ENCODE measurements at regions not wholly inside any gene's neighbourhood (a gene's known extent, or its start where the extent isn't known, plus 50 kb on each side); places are given as distances from the start of the nearest gene placed in this dataset.
"Not testable (repeated sequence)": the region's sequence is repeated elsewhere in the genome, so short reads cannot be mapped to it uniquely, and the experiment has no call there.

DNA sequence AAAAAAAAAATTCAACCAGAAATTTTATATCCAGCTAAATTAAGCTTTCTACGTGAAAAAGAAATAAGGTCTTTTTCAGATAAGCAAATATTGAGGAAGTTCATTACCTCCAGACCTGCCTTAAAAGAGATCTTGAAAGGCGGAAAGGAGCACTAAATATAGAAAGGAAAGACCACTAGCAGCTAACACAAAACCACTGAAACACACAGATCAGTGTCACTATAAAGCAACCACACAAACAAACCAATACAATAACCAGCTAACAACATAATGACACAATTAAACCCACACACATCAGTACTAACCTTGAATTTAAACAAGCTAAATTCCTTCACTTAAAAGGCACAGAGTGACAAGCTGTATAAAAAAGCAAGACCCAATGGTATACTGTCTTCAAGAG is 958.3 kb downstream of the TSN start:
- Histone ChIP-seq H3K9me2 (replicated peaks; ENCODE audit: insufficient read depth, low read length) (no peaks in the 10 kb centered on the region), H3K27ac (ENCODE audit: low read length) (no peak overlapping the region), H2AFZ (ENCODE audit: low read length) (no peak overlapping the region), H4K20me1 (ENCODE audit: insufficient read depth, low read depth, low read length) (no peaks in the 10 kb centered on the region), H3K9ac (ENCODE audit: low read length) (no peak overlapping the region), H3K36me3 (ENCODE audit: insufficient read depth, low read length) (no peaks in the 10 kb centered on the region), H3K4me1 (ENCODE audit: low read length) (no peaks in the 10 kb centered on the region), H3K27me3 (ENCODE audit: low read length) (no peaks in the 10 kb centered on the region; the same call in 1 of the 2 replicates), H3K9me3 (ENCODE audit: low read length) (no peaks in the 10 kb centered on the region), H3K4me2 (ENCODE audit: low read depth, low read length, poor library complexity, severe bottlenecking) (no peak overlapping the region), H3K79me2 (ENCODE audit: low read length) (no peaks in the 10 kb centered on the region), H3K4me3 (ENCODE audit: low read length) (no peak overlapping the region)
- DNase-seq: no peak

DNA sequence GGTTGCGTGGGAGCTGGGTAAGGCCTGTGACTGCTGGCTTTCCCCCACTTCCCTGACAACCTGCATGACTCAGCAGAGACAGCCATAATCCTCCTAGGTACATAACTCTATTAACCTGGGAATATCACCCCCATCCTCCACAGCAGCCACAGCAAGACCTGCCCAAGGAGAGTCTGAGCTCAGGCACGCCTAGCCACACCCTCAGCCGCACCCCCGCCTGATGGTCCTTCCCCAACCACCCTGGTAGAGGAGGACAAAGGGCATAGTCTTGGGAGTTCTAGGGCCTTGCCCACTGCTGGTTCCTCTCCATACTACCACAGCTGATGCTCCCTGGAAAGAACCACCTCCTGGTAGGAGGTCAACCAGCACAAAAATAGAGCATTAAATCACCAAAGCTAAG is 965.4 kb downstream of the TSN start:
- H3K4me2 ChIP-seq (ENCODE audit: low read depth, low read length, poor library complexity, severe bottlenecking); H2AFZ ChIP-seq (ENCODE audit: low read length): not testable (repeated sequence)

DNA sequence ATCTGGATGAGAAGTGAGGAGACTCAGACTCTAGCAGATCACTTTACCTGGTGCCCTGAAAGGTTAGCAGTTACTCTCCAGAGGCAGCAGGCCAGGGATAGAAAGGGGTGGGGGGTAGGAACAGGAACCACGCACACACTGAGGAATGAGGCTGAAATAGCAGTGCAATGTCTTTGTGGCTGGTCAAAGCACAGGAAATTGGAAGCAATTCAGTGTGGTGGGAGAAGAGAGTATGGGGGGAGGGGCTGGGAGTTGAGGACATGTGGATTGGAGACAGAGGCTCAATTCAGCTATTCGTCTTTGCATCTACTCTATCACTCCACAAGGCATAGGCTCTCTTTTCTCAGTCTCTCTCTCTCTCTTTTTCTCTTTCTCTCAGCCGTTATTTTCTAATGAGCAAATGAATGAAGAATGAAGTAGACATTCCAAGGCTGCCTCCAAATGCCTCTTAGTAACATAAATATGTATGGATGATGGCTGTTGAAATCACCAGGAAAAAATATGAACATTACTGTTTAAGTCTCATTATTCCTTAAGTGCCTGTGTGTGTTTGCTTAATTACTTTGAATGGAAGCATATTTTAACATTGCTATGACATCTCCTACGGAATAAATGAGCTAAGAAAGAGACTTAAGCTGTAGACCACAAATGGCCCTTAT is 979.4 kb downstream of the TSN start:
- Histone ChIP-seq H4K20me1 (ENCODE audit: insufficient read depth, low read depth, low read length) (no peaks in the 10 kb centered on the region), H3K36me3 (ENCODE audit: insufficient read depth, low read length) (no peaks in the 10 kb centered on the region), H3K27ac (ENCODE audit: low read length) (no peak overlapping the region), H3K4me3 (ENCODE audit: low read length) (no peak overlapping the region), H3K4me2 (ENCODE audit: low read depth, low read length, poor library complexity, severe bottlenecking) (no peak overlapping the region), H3K9me2 (replicated peaks; ENCODE audit: insufficient read depth, low read length) (no peaks in the 10 kb centered on the region), H3K79me2 (ENCODE audit: low read length) (no peaks in the 10 kb centered on the region), H3K9ac (ENCODE audit: low read length) (no peak overlapping the region), H3K9me3 (ENCODE audit: low read length) (no peaks in the 10 kb centered on the region), H3K4me1 (ENCODE audit: low read length) (peaks cover 6% of the 10 kb centered on the region; the same call in 1 of the 2 replicates), H3K27me3 (ENCODE audit: low read length) (no peaks in the 10 kb centered on the region), H2AFZ (ENCODE audit: low read length) (no peak overlapping the region)
- DNase-seq: no peak

More for the DNA sequence above, 965.4 kb downstream of the TSN start:
- H3K9ac ChIP-seq (ENCODE audit: low read length); H3K27ac ChIP-seq (ENCODE audit: low read length); H3K9me2 ChIP-seq (replicated peaks; ENCODE audit: insufficient read depth, low read length); H3K9me3 ChIP-seq (ENCODE audit: low read length); H3K4me3 ChIP-seq (ENCODE audit: low read length); H3K79me2 ChIP-seq (ENCODE audit: low read length); DNase-seq; H3K4me1 ChIP-seq (ENCODE audit: low read length); H3K27me3 ChIP-seq (ENCODE audit: low read length); H3K36me3 ChIP-seq (ENCODE audit: insufficient read depth, low read length); H4K20me1 ChIP-seq (ENCODE audit: insufficient read depth, low read depth, low read length): not testable (repeated sequence)

DNA sequence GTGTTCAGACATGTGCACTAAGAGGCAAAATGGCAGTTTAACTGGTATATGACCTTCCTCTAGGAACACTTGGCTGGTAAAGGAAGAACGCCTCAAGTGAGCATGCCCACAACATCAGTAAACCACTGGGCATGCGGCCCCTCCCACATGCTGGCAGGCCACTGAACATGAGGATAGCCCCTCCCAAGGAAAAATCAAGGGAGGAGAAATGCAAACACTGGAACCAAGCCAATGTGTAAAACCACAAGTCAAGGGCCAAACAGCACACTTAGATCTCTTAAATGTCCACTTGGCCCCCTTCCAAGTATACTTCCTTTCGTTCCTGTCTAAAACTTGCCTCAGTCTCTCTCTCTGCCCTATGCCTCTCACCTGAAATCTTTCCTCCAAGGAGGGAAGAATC is 980.8 kb downstream of the TSN start:
- Histone ChIP-seq H3K27me3 (ENCODE audit: low read length) (no peaks in the 10 kb centered on the region), H3K4me2 (ENCODE audit: low read depth, low read length, poor library complexity, severe bottlenecking) (no peak overlapping the region), H3K9me2 (replicated peaks; ENCODE audit: insufficient read depth, low read length) (no peaks in the 10 kb centered on the region), H3K36me3 (ENCODE audit: insufficient read depth, low read length) (no peaks in the 10 kb centered on the region), H3K4me3 (ENCODE audit: low read length) (no peak overlapping the region), H2AFZ (ENCODE audit: low read length) (no peak overlapping the region), H3K9me3 (ENCODE audit: low read length) (no peaks in the 10 kb centered on the region), H4K20me1 (ENCODE audit: insufficient read depth, low read depth, low read length) (no peaks in the 10 kb centered on the region), H3K9ac (ENCODE audit: low read length) (no peak overlapping the region), H3K27ac (ENCODE audit: low read length) (no peak overlapping the region), H3K4me1 (ENCODE audit: low read length) (peaks cover 6% of the 10 kb centered on the region; the same call in 1 of the 2 replicates), H3K79me2 (ENCODE audit: low read length) (no peaks in the 10 kb centered on the region)
- no peak for DNase-seq

DNA sequence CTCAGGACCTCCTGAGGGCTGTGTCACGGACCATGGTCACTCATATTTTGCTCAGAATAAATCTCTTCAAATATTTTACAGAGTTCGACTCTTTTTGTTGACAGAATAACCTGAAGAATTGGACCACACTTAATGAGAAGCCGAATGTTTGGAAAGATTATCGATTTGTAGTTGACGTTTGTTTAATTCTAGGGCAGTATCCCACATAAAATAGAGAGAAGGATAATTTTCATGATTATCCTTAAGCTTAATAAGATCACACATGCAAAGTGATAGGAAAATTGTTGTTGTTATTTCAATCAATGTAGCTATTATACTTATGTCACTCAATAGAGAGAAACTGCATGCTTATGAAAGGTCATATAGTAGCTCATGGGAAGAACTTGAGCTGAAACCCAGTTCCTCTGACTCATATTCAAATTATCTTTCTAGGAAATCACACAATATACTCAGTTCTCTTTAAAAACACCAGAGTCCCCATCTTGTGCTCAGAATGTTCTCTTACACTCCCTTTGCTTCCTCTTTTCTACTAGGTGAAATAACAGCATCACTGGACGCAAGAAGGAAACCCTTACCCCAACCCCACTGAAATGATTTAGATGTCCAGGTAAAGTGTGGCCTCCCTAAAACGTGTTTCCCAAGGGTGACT is 982.1 kb downstream of the TSN start:
- no peak overlapping the region for H3K4me3 ChIP-seq (ENCODE audit: low read length)
- H3K4me1 ChIP-seq (ENCODE audit: low read length): peaks cover 6% of the 10 kb centered on the region; the same call in 1 of the 2 replicates
- no peak overlapping the region for H2AFZ ChIP-seq (ENCODE audit: low read length)
- no peaks in the 10 kb centered on the region for H4K20me1 ChIP-seq (ENCODE audit: insufficient read depth, low read depth, low read length)
- H3K4me2 ChIP-seq (ENCODE audit: low read depth, low read length, poor library complexity, severe bottlenecking): no peak overlapping the region
- H3K27me3 ChIP-seq (ENCODE audit: low read length): no peaks in the 10 kb centered on the region
- no peak overlapping the region for H3K27ac ChIP-seq (ENCODE audit: low read length)
- no peaks in the 10 kb centered on the region for H3K36me3 ChIP-seq (ENCODE audit: insufficient read depth, low read length)
- H3K9me3 ChIP-seq (ENCODE audit: low read length): no peaks in the 10 kb centered on the region
- peak; percentile 72 for DNase-seq
- H3K79me2 ChIP-seq (ENCODE audit: low read length): no peaks in the 10 kb centered on the region
- H3K9me2 ChIP-seq (replicated peaks; ENCODE audit: insufficient read depth, low read length): no peaks in the 10 kb centered on the region
- no peak overlapping the region for H3K9ac ChIP-seq (ENCODE audit: low read length)

DNA sequence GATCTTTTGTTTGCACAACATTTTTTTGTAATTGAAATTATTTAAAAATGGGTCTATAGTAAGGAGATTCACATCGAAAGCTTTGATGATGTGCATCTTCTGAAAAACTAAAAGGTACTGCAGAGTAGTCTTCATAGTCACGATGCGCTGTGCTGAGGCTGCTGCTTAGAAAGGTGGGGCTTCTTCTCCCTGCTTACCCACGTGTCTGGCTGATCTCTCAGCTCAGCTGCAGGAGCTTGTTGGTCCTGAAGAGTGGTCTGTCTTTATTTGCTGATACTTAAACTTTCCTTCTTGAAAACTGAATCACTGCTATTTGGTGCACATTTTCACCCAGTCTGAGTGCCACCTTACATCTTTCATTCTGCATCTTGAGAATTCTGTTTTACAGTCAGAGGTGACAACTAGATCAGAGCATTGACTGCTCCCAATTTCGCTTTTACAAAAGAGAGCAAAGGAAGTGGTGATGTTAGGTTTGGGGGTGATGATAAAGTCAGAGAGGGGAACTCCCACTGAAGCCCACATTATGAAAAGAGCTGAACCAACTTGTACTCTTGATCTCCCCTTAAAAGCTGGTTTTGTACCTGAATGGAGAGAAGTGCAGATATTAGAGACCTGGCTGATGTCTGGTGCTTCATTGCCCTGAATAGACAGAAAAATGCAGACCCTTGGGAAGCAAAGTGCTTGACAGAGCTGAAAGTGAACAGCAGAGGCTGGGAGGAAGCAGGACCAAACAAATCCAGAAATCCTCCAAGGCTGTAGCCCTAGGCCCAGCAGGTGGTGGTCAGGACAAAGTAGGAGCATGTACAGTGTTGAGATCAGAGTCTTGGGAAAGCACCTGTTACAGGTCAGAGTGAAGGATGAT is 984.5 kb downstream of the TSN start:
- Histone ChIP-seq H3K4me2 (ENCODE audit: low read depth, low read length, poor library complexity, severe bottlenecking) (no peak overlapping the region), H3K36me3 (ENCODE audit: insufficient read depth, low read length) (no peaks in the 10 kb centered on the region), H3K4me1 (ENCODE audit: low read length) (peaks cover 6% of the 10 kb centered on the region; the same call in 1 of the 2 replicates), H3K27ac (ENCODE audit: low read length) (no peak overlapping the region), H4K20me1 (ENCODE audit: insufficient read depth, low read depth, low read length) (no peaks in the 10 kb centered on the region), H3K4me3 (ENCODE audit: low read length) (no peak overlapping the region), H3K9me3 (ENCODE audit: low read length) (no peaks in the 10 kb centered on the region), H2AFZ (ENCODE audit: low read length) (no peak overlapping the region), H3K9me2 (replicated peaks; ENCODE audit: insufficient read depth, low read length) (no peaks in the 10 kb centered on the region), H3K27me3 (ENCODE audit: low read length) (no peaks in the 10 kb centered on the region), H3K9ac (ENCODE audit: low read length) (no peak overlapping the region), H3K79me2 (ENCODE audit: low read length) (no peaks in the 10 kb centered on the region)
- DNase-seq: no peak

DNA sequence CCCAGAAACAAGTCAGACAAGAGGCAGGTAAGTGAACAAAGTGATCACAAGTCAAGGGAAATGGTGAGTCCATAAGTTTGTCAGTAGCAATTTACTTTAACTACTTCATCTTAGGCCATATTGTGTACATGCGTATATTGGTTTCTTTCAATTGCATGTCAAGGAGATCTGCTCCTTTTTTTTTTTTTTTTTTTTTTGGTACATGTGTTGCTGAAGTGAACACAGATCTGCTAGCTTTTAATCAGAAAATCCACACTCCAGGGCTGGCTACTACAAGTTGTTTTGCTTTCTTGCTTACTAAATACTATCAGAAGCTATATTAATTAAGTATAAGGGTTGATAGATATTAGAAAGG is 985.1 kb downstream of the TSN start:
- Histone ChIP-seq H3K9ac (ENCODE audit: low read length) (no peak overlapping the region), H3K27ac (ENCODE audit: low read length) (no peak overlapping the region), H3K9me3 (ENCODE audit: low read length) (no peaks in the 10 kb centered on the region), H3K9me2 (replicated peaks; ENCODE audit: insufficient read depth, low read length) (no peaks in the 10 kb centered on the region), H3K36me3 (ENCODE audit: insufficient read depth, low read length) (no peaks in the 10 kb centered on the region), H3K27me3 (ENCODE audit: low read length) (no peaks in the 10 kb centered on the region), H3K4me3 (ENCODE audit: low read length) (no peak overlapping the region), H3K4me2 (ENCODE audit: low read depth, low read length, poor library complexity, severe bottlenecking) (no peak overlapping the region), H2AFZ (ENCODE audit: low read length) (no peak overlapping the region), H3K79me2 (ENCODE audit: low read length) (no peaks in the 10 kb centered on the region), H3K4me1 (ENCODE audit: low read length) (peaks cover 6% of the 10 kb centered on the region; the same call in 1 of the 2 replicates), H4K20me1 (ENCODE audit: insufficient read depth, low read depth, low read length) (no peaks in the 10 kb centered on the region)
- DNase-seq: no peak

DNA sequence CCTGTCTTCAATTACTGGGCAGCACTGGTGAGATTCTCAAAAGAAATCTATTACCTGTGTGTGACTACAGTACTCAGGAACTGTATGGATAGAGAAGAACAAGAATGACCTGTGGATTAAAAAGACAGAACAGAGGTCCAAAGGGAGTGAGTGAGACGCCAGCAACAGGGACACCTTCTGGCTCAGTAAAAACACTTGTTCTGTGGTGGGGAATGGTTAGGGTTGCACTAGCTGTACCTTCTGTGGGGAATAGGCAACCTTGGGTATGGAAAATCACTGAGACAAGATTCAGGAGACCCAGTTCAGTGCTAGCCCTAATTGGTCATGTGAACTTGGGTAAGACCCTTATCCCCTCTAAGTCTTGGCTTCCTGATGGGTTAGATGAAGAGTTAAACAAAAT is 986.0 kb downstream of the TSN start:
- no peaks in the 10 kb centered on the region for H3K36me3 ChIP-seq (ENCODE audit: insufficient read depth, low read length)

More for the DNA sequence above, 986.0 kb downstream of the TSN start:
- Histone ChIP-seq H3K4me3 (ENCODE audit: low read length) (no peak overlapping the region), H3K27ac (ENCODE audit: low read length) (no peak overlapping the region), H3K4me2 (ENCODE audit: low read depth, low read length, poor library complexity, severe bottlenecking) (no peak overlapping the region), H3K27me3 (ENCODE audit: low read length) (no peaks in the 10 kb centered on the region), H3K4me1 (ENCODE audit: low read length) (peaks cover 6% of the 10 kb centered on the region; the same call in 1 of the 2 replicates), H3K79me2 (ENCODE audit: low read length) (no peaks in the 10 kb centered on the region), H3K9me2 (replicated peaks; ENCODE audit: insufficient read depth, low read length) (no peaks in the 10 kb centered on the region), H2AFZ (ENCODE audit: low read length) (no peak overlapping the region), H4K20me1 (ENCODE audit: insufficient read depth, low read depth, low read length) (no peaks in the 10 kb centered on the region), H3K9ac (ENCODE audit: low read length) (no peak overlapping the region), H3K9me3 (ENCODE audit: low read length) (no peaks in the 10 kb centered on the region)
- DNase-seq: no peak
